NB4 (cell line): ENCODE measurements at regions not wholly inside any gene's neighbourhood (a gene's known extent, or its start where the extent isn't known, plus 50 kb on each side); places are given as distances from the start of the nearest gene placed in this dataset.

Experiments
- DNase-seq: peaks from one replicate; pipeline ENCODE4 v3.0.0; 2010; ENCODE audit warnings: low read depth
- H3K4me3 ChIP-seq: one replicate; pipeline ENCODE4 v1.5.1; 2011; ENCODE audit warnings: mild to moderate bottlenecking, low read depth, low read length, moderate library complexity
- CTCF ChIP-seq: IDR thresholded peaks from one replicate; pipeline ENCODE4 v1.5.1; 2012; ENCODE audit warnings: low read depth, low read length
- MAX ChIP-seq: IDR thresholded peaks from 2 replicates; pipeline ENCODE4 v1.6.1; 2011; ENCODE audit warnings: low read depth, low read length
- MYC ChIP-seq: IDR thresholded peaks from 2 replicates; pipeline ENCODE4 v1.6.1; 2011; ENCODE audit warnings: low read depth, low read length
- POLR2A ChIP-seq: IDR thresholded peaks from 2 replicates; pipeline ENCODE4 v1.6.1; 2011; ENCODE audit warnings: mild to moderate bottlenecking; ENCODE audit not compliant: insufficient read length; ENCODE audit errors: extremely low read depth

GRCh38 chr4:57631147-57631546, 521.0 kb upstream of the IGFBP7 start:
- no peak overlapping the region for H3K4me3 ChIP-seq
- no peak for TF ChIP-seq MAX
- TF ChIP-seq POLR2A: no peak
- no peak for TF ChIP-seq CTCF
- TF ChIP-seq MYC: no peak
- DNase-seq: no peak

- TF ChIP-seq MYC (no peak), CTCF (no peak), POLR2A (no peak), MAX (no peak)
- DNase-seq: no peak
- H3K4me3 ChIP-seq: no peak overlapping the region
These were observed 517.8 kb upstream of the IGFBP7 start for GRCh38 chr4:57628004-57628403.

- no peak overlapping the region for H3K4me3 ChIP-seq
- no peak for DNase-seq
- TF ChIP-seq MYC (no peak), MAX (no peak), POLR2A (no peak), CTCF (no peak)
These were observed 504.2 kb upstream of the IGFBP7 start for GRCh38 chr4:57614257-57614932.

GRCh38 chr4:57612279-57612678, 502.1 kb upstream of the IGFBP7 start:
- no peak for DNase-seq
- TF ChIP-seq CTCF (no peak), POLR2A (no peak), MYC (no peak), MAX (no peak)
- H3K4me3 ChIP-seq: no peak overlapping the region

GRCh38 chr4:57607566-57608180, 497.5 kb upstream of the IGFBP7 start:
- no peak overlapping the region for H3K4me3 ChIP-seq
- TF ChIP-seq MAX (no peak), POLR2A (no peak), MYC (no peak), CTCF (no peak)
- no peak for DNase-seq
